Activated CD8-positive, alpha-beta T cell treated with anti-CD3 and anti-CD28 coated beads, Interleukin-2, amount 10 ng/mL, durations not matched to agents 7 days and 5 days (primary cell): ENCODE measurements at regions not wholly inside any gene's neighbourhood (a gene's known extent, or its start where the extent isn't known, plus 50 kb on each side); places are given as distances from the start of the nearest gene placed in this dataset.
A peak's percentile ranks its signal among the peaks of the same experiment; 100 is the strongest.

Experiments
- ATAC-seq: fragments of 150-1000 bp; cut with Tn5 transposase; one replicate; pipeline ENCODE4 v1.10.0; 2021; ENCODE audit warnings: moderate library complexity
- CTCF ChIA-PET: fragments of 350-600 bp; sonication (Branson Sonifier 250); formaldehyde crosslinking; loops from one replicate; lab custom pipeline; 2021; ENCODE audit warnings: antibody characterized with exemption; lab: Charles Lee
- POLR2A ChIA-PET: fragments of 350-600 bp; sonication (Branson Sonifier 250); formaldehyde crosslinking; loops from one replicate; lab custom pipeline; 2021; ENCODE audit warnings: antibody characterized with exemption; lab: Charles Lee
- DNase-seq: peaks from one replicate; pipeline ENCODE4 v3.0.0-alpha.2; 2020
- H3K27ac Mint-ChIP-seq: one replicate; pipeline ENCODE4 v1.8.0; 2021; ENCODE audit warnings: mild to moderate bottlenecking, mixed read lengths
- H3K27me3 Mint-ChIP-seq: one replicate; pipeline ENCODE4 v1.8.0; 2021; ENCODE audit warnings: low read depth, mixed read lengths
- H3K36me3 Mint-ChIP-seq: one replicate; pipeline ENCODE4 v1.8.0; 2021; ENCODE audit warnings: low read depth, mixed read lengths
- H3K4me1 Mint-ChIP-seq: one replicate; pipeline ENCODE4 v1.8.0; 2021; ENCODE audit warnings: low read depth, mixed read lengths
- H3K4me3 Mint-ChIP-seq: one replicate; pipeline ENCODE4 v1.8.0; 2021; ENCODE audit warnings: mild to moderate bottlenecking, mixed read lengths
- H3K9me3 Mint-ChIP-seq: one replicate; pipeline ENCODE4 v1.8.0; 2022; ENCODE audit warnings: mixed read lengths; ENCODE audit not compliant: insufficient read depth

GRCh38 chr21:35226328-35226727, 177.2 kb upstream of the RUNX1 start:
- H3K4me1 Mint-ChIP-seq: peaks cover 59% of the 10 kb centered on the region
- ATAC-seq (no peak), DNase-seq (no peak)
- no peak overlapping the region for H3K4me3 Mint-ChIP-seq
- no peaks in the 10 kb centered on the region for H3K36me3 Mint-ChIP-seq
- no peaks in the 10 kb centered on the region for H3K9me3 Mint-ChIP-seq
- no peak overlapping the region for H3K27ac Mint-ChIP-seq
- peaks cover 25% of the 10 kb centered on the region for H3K27me3 Mint-ChIP-seq
- ChIA-PET POLR2A (interaction anchor here (0.7 to 1.3 kb wide), 2 partner anchors 338 to 339 kb away, joined by 4 read pairs; no protein-coding TSS in a partner anchor), CTCF (interaction anchor here (1.1 to 1.5 kb wide), 3 partner anchors 28 to 336 kb away, joined by 3 to 4 read pairs (median 4); no protein-coding TSS in a partner anchor)

- Mint-ChIP-seq H3K27ac (no peak overlapping the region), H3K4me1 (peaks cover 59% of the 10 kb centered on the region), H3K27me3 (peaks cover 22% of the 10 kb centered on the region), H3K4me3 (no peak overlapping the region), H3K9me3 (no peaks in the 10 kb centered on the region), H3K36me3 (peaks cover 5% of the 10 kb centered on the region)
- POLR2A ChIA-PET: no interaction called here
- CTCF ChIA-PET: no interaction called here
- ATAC-seq: no peak
- DNase-seq: no peak
These were observed 176.5 kb upstream of the RUNX1 start for GRCh38 chr21:35225573-35225972.

- Mint-ChIP-seq H3K4me1 (peaks cover 59% of the 10 kb centered on the region), H3K27me3 (peaks cover 22% of the 10 kb centered on the region), H3K9me3 (no peaks in the 10 kb centered on the region), H3K27ac (no peak overlapping the region), H3K36me3 (peaks cover 5% of the 10 kb centered on the region), H3K4me3 (no peak overlapping the region)
- ATAC-seq (no peak), DNase-seq (no peak)
- POLR2A ChIA-PET: no interaction called here
- CTCF ChIA-PET: interaction anchor here (2.2 kb wide), 1 partner anchor 173 kb away, joined by 8 read pairs; no protein-coding TSS in a partner anchor
These were observed 174.5 kb upstream of the RUNX1 start for GRCh38 chr21:35223480-35224156.

GRCh38 chr21:35222541-35222941, 173.4 kb upstream of the RUNX1 start:
- Mint-ChIP-seq H3K27me3 (peaks cover 16% of the 10 kb centered on the region), H3K9me3 (no peaks in the 10 kb centered on the region), H3K4me1 (peaks cover 54% of the 10 kb centered on the region), H3K4me3 (peak overlapping the region; percentile 4), H3K36me3 (peaks cover 5% of the 10 kb centered on the region), H3K27ac (peak overlapping the region; percentile 69)
- ATAC-seq (peak; percentile 52), DNase-seq (peak; percentile 69)
- ChIA-PET CTCF (interaction anchor here (1.6 to 2.2 kb wide), 2 partner anchors 172 to 477 kb away, joined by 5 to 8 read pairs; no protein-coding TSS in a partner anchor), POLR2A (no interaction called here)

- Mint-ChIP-seq H3K36me3 (peaks cover 5% of the 10 kb centered on the region), H3K27ac (peak overlapping the region; percentile 69), H3K27me3 (peaks cover 13% of the 10 kb centered on the region), H3K9me3 (no peaks in the 10 kb centered on the region), H3K4me1 (peaks cover 48% of the 10 kb centered on the region), H3K4me3 (peak overlapping the region; percentile 4)
- DNase-seq: no peak
- CTCF ChIA-PET: interaction anchor here (1.2 to 2.2 kb wide), 3 partner anchors 11 to 476 kb away, joined by 3 to 8 read pairs (median 5); no protein-coding TSS in a partner anchor
- POLR2A ChIA-PET: no interaction called here
- peak; percentile 17 for ATAC-seq
These were observed 172.9 kb upstream of the RUNX1 start for GRCh38 chr21:35222021-35222420.

GRCh38 chr21:35220301-35220700, 171.2 kb upstream of the RUNX1 start:
- ChIA-PET POLR2A (no interaction called here), CTCF (no interaction called here)
- Mint-ChIP-seq H3K4me1 (peaks cover 32% of the 10 kb centered on the region), H3K27ac (no peak overlapping the region), H3K36me3 (peaks cover 5% of the 10 kb centered on the region), H3K9me3 (no peaks in the 10 kb centered on the region), H3K27me3 (peaks cover 8% of the 10 kb centered on the region), H3K4me3 (no peak overlapping the region)
- DNase-seq (no peak), ATAC-seq (no peak)

GRCh38 chr21:35219719-35220118, 170.6 kb upstream of the RUNX1 start:
- peaks cover 5% of the 10 kb centered on the region for H3K36me3 Mint-ChIP-seq
- no peak overlapping the region for H3K4me3 Mint-ChIP-seq
- no peaks in the 10 kb centered on the region for H3K9me3 Mint-ChIP-seq
- H3K27me3 Mint-ChIP-seq: peaks cover 8% of the 10 kb centered on the region
- no peak overlapping the region for H3K27ac Mint-ChIP-seq
- CTCF ChIA-PET: no interaction called here
- POLR2A ChIA-PET: no interaction called here
- ATAC-seq (no peak), DNase-seq (no peak)
- peaks cover 28% of the 10 kb centered on the region for H3K4me1 Mint-ChIP-seq

- ATAC-seq: no peak
- CTCF ChIA-PET: no interaction called here
- H3K9me3 Mint-ChIP-seq: no peaks in the 10 kb centered on the region
These were observed 170.2 kb upstream of the RUNX1 start for GRCh38 chr21:35219291-35219690.

GRCh38 chr21:35217504-35218060, 168.5 kb upstream of the RUNX1 start:
- Mint-ChIP-seq H3K9me3 (no peaks in the 10 kb centered on the region), H3K4me1 (peaks cover 12% of the 10 kb centered on the region), H3K27ac (no peak overlapping the region), H3K27me3 (peaks cover 6% of the 10 kb centered on the region), H3K36me3 (peaks cover 5% of the 10 kb centered on the region), H3K4me3 (no peak overlapping the region)
- POLR2A ChIA-PET: no interaction called here
- no peak for DNase-seq
- no peak for ATAC-seq
- CTCF ChIA-PET: no interaction called here

More at GRCh38 chr21:35219291-35219690, 170.2 kb upstream of the RUNX1 start:
- POLR2A ChIA-PET: no interaction called here
- DNase-seq: no peak
- Mint-ChIP-seq H3K27ac (no peak overlapping the region), H3K27me3 (peaks cover 8% of the 10 kb centered on the region), H3K36me3 (peaks cover 5% of the 10 kb centered on the region), H3K4me3 (no peak overlapping the region), H3K4me1 (peaks cover 28% of the 10 kb centered on the region)

GRCh38 chr21:35216996-35217395, 167.9 kb upstream of the RUNX1 start:
- DNase-seq (no peak), ATAC-seq (no peak)
- ChIA-PET CTCF (no interaction called here), POLR2A (no interaction called here)
- H3K36me3 Mint-ChIP-seq: peaks cover 5% of the 10 kb centered on the region
- peaks cover 6% of the 10 kb centered on the region for H3K4me1 Mint-ChIP-seq
- H3K4me3 Mint-ChIP-seq: no peak overlapping the region
- no peaks in the 10 kb centered on the region for H3K9me3 Mint-ChIP-seq
- H3K27me3 Mint-ChIP-seq: peaks cover 8% of the 10 kb centered on the region
- no peak overlapping the region for H3K27ac Mint-ChIP-seq

GRCh38 chr21:35215870-35216269, 166.8 kb upstream of the RUNX1 start:
- POLR2A ChIA-PET: no interaction called here
- no peak overlapping the region for H3K4me3 Mint-ChIP-seq
- ATAC-seq (no peak), DNase-seq (no peak)
- no peak overlapping the region for H3K27ac Mint-ChIP-seq
- CTCF ChIA-PET: interaction anchor here (0.8 kb wide), 1 partner anchor 8 kb away, joined by 6 read pairs; no protein-coding TSS in a partner anchor
- H3K4me1 Mint-ChIP-seq: no peaks in the 10 kb centered on the region
- no peaks in the 10 kb centered on the region for H3K9me3 Mint-ChIP-seq
- peaks cover 2% of the 10 kb centered on the region for H3K36me3 Mint-ChIP-seq
- peaks cover 10% of the 10 kb centered on the region for H3K27me3 Mint-ChIP-seq

GRCh38 chr21:35212393-35213127, 163.5 kb upstream of the RUNX1 start:
- ATAC-seq (no peak), DNase-seq (no peak)
- Mint-ChIP-seq H3K36me3 (no peaks in the 10 kb centered on the region), H3K27ac (no peak overlapping the region), H3K4me1 (no peaks in the 10 kb centered on the region), H3K4me3 (no peak overlapping the region), H3K9me3 (peaks cover 6% of the 10 kb centered on the region), H3K27me3 (peaks cover 10% of the 10 kb centered on the region)
- POLR2A ChIA-PET: no interaction called here
- CTCF ChIA-PET: no interaction called here
